Activated naive CD8-positive, alpha-beta T cell (primary cell): ENCODE measurements at regions not wholly inside any gene's neighbourhood (a gene's known extent, or its start where the extent isn't known, plus 50 kb on each side); places are given as distances from the start of the nearest gene placed in this dataset.
"Not testable (repeated sequence)": the region's sequence is repeated elsewhere in the genome, so short reads cannot be mapped to it uniquely, and the experiment has no call there.

Experiments used
- H3K27ac Mint-ChIP-seq: one replicate; pipeline ENCODE4 v1.8.0; 2021; ENCODE audit warnings: mixed read lengths
- H3K27me3 Mint-ChIP-seq: one replicate; pipeline ENCODE4 v1.8.0; 2021; ENCODE audit warnings: mixed read lengths
- H3K36me3 Mint-ChIP-seq: one replicate; pipeline ENCODE4 v1.8.0; 2021; ENCODE audit warnings: mixed read lengths
- H3K4me1 Mint-ChIP-seq: one replicate; pipeline ENCODE4 v1.8.0; 2021; ENCODE audit warnings: low read depth, mixed read lengths
- H3K4me3 Mint-ChIP-seq: one replicate; pipeline ENCODE4 v1.8.0; 2021; ENCODE audit warnings: mild to moderate bottlenecking, mixed read lengths
- H3K9me3 Mint-ChIP-seq: one replicate; pipeline ENCODE4 v1.8.0; 2021; ENCODE audit warnings: low read depth, mixed read lengths

DNA sequence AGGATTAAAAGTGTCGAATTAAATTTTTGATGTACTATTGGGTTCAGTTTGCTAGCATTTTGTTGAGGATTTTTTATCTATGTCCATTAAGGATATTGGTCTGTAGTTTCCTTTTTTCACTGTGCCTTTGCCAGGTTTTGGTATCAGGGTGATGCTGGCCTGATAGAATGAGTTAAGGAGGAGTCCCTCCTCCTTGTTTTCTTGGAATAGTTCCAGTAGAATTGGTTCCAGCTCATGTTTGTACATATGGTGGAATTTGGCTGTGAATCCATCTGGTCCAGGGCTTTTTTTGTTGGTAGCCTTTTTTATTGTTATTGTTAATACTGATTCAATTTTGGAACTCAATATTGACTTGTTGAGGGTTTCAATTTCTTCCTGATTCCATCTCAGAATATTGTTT, 141.8 kb downstream of the SIM1 start:
- Mint-ChIP-seq H3K27ac (no peak overlapping the region), H3K4me3 (no peak overlapping the region), H3K36me3 (no peaks in the 10 kb centered on the region), H3K9me3 (no peaks in the 10 kb centered on the region), H3K4me1 (no peaks in the 10 kb centered on the region), H3K27me3 (no peaks in the 10 kb centered on the region)

DNA sequence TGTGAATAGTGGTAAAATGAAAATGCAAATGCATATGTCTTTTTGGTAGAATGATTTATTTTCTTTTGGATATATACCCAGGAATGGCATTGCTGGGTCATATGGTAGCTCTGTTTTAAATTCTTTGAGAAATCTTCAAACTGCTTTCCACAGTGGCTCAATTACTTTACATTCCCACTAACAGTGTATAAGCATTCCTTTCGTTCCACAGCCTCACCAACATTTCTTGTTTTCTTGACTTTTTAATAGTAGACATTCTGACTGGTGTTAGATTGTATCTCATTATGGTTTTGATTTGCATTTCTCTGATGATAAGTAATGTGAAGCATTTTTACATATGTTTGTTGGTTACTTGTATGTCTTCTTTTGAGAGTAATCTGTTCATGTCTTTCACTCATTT, 144.0 kb downstream of the SIM1 start:
- H3K36me3 Mint-ChIP-seq = no peaks in the 10 kb centered on the region
- H3K4me1 Mint-ChIP-seq = no peaks in the 10 kb centered on the region
- H3K27ac Mint-ChIP-seq = no peak overlapping the region

DNA sequence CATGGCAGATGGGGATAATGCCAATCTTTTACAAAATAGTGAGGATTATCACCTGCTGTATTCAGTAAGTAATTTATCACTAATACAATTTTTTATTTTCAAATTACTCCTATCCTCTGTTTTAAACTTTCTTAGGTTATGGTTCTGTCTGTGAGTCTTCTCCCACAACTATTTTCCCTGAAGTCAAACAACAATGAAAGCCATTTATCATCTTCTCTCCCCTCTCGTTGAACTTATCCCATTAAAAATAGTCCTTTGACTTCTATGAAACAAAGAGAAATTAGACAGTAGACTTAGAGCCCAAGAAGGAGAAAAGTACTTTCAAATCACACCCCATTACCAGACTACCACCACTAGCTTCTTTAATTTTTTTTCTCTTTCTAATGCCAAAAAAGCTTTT, 147.7 kb downstream of the SIM1 start:
- no peaks in the 10 kb centered on the region for H3K4me1 Mint-ChIP-seq
- H3K4me3 Mint-ChIP-seq = no peak overlapping the region

More for the DNA sequence above, 144.0 kb downstream of the SIM1 start:
- Mint-ChIP-seq H3K4me3 (no peak overlapping the region), H3K9me3 (no peaks in the 10 kb centered on the region), H3K27me3 (no peaks in the 10 kb centered on the region)

DNA sequence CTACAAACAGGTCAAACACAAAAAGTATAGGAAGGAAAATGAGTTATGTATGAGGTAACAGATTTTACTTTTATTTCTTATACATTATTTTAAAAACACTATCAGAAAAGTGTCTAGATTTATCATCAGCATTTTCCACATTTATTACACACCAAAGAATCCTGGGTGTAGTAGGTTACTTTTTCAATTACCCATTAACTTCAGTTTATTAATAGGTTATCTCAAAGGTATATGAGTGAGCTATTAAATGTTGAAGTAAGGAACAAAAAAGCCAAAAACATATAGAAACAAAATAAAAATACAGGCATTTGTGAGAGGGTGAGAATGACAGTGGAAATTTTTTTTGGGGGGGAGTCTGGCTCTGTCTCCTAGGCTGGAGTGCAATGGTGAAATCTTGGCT, 150.5 kb downstream of the SIM1 start:
- H3K36me3 Mint-ChIP-seq = no peaks in the 10 kb centered on the region
- H3K4me3 Mint-ChIP-seq = no peak overlapping the region
- H3K27me3 Mint-ChIP-seq = no peaks in the 10 kb centered on the region
- no peaks in the 10 kb centered on the region for H3K9me3 Mint-ChIP-seq
- H3K4me1 Mint-ChIP-seq = no peaks in the 10 kb centered on the region
- H3K27ac Mint-ChIP-seq = no peak overlapping the region

More for the DNA sequence above, 147.7 kb downstream of the SIM1 start:
- Mint-ChIP-seq H3K27me3 (no peaks in the 10 kb centered on the region), H3K36me3 (no peaks in the 10 kb centered on the region), H3K9me3 (no peaks in the 10 kb centered on the region), H3K27ac (no peak overlapping the region)

DNA sequence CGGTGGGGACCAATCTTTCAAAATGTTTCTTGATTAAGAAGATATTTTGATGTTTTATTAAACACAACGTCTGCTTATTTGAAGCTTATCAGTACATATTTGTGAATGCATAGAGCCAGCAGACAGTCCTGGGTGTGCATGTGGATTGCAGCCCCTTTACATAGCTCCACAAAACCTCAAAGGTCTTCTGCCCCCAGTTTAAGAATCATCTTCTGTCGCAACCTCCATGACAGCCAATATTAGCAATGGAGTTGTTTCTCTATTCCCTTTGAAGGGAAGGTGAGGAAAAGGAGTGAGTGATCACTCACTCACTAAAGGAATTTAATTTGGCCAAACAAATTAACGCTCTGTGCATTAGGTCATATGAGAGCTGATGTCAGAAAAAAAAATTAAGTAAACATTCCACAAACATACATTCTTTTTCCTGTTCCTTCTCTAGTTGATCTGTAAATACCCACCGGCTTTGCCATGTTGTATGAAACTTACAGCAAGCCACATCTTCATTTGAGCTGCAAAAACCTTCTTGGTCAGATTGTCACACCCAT, 152.9 kb downstream of the SIM1 start:
- H3K4me1 Mint-ChIP-seq = no peaks in the 10 kb centered on the region
- H3K36me3 Mint-ChIP-seq = no peaks in the 10 kb centered on the region
- no peaks in the 10 kb centered on the region for H3K27me3 Mint-ChIP-seq
- no peak overlapping the region for H3K4me3 Mint-ChIP-seq
- H3K27ac Mint-ChIP-seq = no peak overlapping the region
- no peaks in the 10 kb centered on the region for H3K9me3 Mint-ChIP-seq

DNA sequence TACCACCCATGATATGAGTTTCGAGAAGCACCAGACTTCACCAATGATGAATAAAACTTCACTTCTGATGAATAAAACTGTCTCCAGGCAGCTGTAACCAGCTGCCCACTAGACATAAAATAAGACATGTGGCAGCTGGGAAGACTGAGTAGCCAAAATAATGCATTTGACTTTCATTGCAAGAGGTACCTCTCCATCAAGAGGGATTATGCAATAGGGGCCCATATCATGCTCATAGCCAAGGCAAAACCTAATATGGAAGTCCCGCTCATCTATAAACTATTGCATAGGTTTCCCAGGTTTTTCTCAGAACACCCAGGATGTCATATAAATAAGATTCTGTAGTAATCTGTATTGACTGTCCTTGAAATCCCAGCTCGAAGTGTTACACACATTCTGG, 155.5 kb downstream of the SIM1 start:
- no peaks in the 10 kb centered on the region for H3K36me3 Mint-ChIP-seq

DNA sequence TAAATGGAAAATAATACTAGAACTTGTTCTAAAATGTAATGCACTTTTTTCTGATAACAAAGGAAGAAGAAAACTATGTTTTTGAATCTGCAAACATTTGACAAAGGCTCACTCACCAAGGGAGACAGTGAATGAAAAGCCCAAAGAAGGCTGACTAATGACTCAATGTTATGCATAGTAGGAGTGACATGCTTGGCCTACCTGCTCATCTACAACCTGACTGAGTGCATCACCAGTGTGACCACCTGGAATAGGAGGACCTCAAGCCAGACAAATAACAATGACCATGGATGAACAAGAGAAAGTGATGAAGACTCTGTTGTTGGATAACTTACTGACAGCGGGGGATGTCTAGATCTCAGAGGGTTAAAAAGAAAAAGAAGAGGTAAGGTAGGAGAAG, 157.2 kb downstream of the SIM1 start:
- H3K9me3 Mint-ChIP-seq = no peaks in the 10 kb centered on the region
- no peaks in the 10 kb centered on the region for H3K36me3 Mint-ChIP-seq
- H3K4me3 Mint-ChIP-seq = no peak overlapping the region
- no peaks in the 10 kb centered on the region for H3K4me1 Mint-ChIP-seq
- no peak overlapping the region for H3K27ac Mint-ChIP-seq
- peaks cover 2% of the 10 kb centered on the region for H3K27me3 Mint-ChIP-seq

More for the DNA sequence above, 155.5 kb downstream of the SIM1 start:
- no peaks in the 10 kb centered on the region for H3K4me1 Mint-ChIP-seq
- no peak overlapping the region for H3K27ac Mint-ChIP-seq
- H3K27me3 Mint-ChIP-seq = no peaks in the 10 kb centered on the region
- no peak overlapping the region for H3K4me3 Mint-ChIP-seq
- H3K9me3 Mint-ChIP-seq = no peaks in the 10 kb centered on the region

DNA sequence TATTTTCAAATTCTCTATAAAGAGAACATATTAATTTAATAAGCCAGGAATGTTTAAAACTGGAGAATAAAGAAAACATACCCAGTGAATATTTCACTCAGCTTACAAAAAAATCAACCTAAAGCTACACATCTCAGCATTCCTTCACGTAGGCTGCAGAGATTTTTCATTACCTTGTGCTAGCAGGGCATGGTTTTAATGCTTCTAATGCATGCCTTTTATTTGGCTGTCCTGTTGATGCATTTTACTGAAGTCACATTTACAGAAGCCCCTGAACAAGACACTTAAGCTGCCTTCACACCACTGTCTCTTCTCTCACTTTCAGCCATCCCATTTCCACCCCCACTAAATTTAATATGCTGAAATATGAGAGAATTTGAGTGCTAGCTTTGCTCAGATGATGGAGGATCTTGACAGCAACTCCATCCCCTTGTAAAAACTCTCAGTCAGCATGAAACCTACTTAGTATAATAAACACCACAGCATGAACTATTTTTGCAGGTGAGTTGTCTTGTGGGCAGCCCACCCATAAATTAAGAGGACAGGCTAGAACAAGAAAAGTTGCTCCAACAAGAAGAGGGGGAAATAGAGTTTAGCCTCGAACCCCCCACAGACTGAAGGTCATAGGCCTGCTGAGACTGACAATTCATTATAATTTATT, 159.4 kb downstream of the SIM1 start:
- no peaks in the 10 kb centered on the region for H3K9me3 Mint-ChIP-seq
- H3K4me3 Mint-ChIP-seq = no peak overlapping the region
- H3K36me3 Mint-ChIP-seq = no peaks in the 10 kb centered on the region
- no peak overlapping the region for H3K27ac Mint-ChIP-seq
- H3K27me3 Mint-ChIP-seq = peaks cover 2% of the 10 kb centered on the region
- H3K4me1 Mint-ChIP-seq = no peaks in the 10 kb centered on the region

DNA sequence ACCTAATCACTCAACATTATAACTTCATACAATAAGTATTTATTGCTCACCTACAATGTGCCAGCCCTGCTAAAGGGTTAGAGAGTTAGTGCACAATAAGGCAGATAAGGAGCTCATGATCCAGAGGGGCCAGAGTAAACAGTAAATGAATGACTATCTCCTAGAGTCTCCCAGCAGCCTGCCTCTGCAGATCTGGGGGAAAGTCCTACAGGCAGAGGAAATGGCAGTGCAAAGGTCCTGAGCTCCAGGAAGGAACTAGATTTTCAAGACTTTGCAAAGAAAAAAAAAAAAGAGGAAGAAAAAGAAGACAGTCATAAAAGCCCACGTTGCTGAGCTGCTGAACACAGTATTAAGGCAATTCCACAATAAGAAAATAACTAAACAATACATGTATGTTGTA, 160.1 kb downstream of the SIM1 start:
- Mint-ChIP-seq H3K4me3 (no peak overlapping the region), H3K27me3 (peaks cover 2% of the 10 kb centered on the region), H3K4me1 (no peaks in the 10 kb centered on the region), H3K9me3 (no peaks in the 10 kb centered on the region), H3K27ac (no peak overlapping the region), H3K36me3 (no peaks in the 10 kb centered on the region)

DNA sequence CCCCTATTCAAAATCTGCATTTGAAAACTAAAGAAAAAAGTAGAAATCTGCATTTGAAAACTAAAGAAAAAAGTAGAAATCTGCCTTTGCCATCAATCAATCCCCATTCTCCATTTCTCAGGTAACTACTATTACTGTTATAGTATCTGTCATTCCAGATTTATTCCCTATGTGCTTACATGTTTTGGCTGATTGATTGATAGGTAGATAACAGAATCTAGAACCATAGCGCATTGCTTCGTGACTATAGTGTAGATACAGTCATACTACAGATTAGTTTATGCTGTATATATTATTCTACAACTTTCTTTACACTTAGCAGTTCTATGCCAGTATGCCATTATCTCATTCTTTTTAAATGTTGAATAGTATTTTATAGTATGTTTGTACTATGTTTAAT, 163.0 kb downstream of the SIM1 start:
- no peaks in the 10 kb centered on the region for H3K9me3 Mint-ChIP-seq

DNA sequence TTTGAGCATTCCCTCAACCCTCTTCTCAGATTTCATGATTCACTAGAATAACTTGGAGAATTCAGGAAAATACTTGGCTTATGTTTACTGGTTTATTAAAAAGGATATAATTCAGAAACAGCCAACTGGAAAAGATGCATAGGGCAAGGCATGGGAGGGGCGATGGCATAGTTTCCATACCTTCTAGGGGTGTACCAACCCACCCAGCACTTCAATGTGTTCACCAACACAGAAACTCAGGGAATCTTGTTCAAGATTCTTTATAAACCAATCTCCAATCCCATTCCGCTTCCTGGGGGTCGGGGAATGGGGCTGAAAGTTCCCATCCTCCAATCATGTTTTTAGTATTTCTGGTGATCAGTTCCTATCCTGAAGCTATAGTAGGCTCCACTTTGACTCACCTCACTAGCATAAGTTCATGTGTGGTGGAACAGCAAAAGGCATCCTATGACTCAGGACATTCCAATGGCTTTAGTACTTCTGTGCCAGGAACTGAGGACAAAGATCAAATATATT, 164.4 kb downstream of the SIM1 start:
- Mint-ChIP-seq H3K4me3 (no peak overlapping the region), H3K9me3 (no peaks in the 10 kb centered on the region), H3K36me3 (no peaks in the 10 kb centered on the region), H3K27me3 (peaks cover 2% of the 10 kb centered on the region), H3K27ac (no peak overlapping the region), H3K4me1 (no peaks in the 10 kb centered on the region)

More for the DNA sequence above, 163.0 kb downstream of the SIM1 start:
- no peaks in the 10 kb centered on the region for H3K4me1 Mint-ChIP-seq
- no peak overlapping the region for H3K27ac Mint-ChIP-seq
- H3K4me3 Mint-ChIP-seq = no peak overlapping the region
- H3K36me3 Mint-ChIP-seq = no peaks in the 10 kb centered on the region
- peaks cover 2% of the 10 kb centered on the region for H3K27me3 Mint-ChIP-seq

DNA sequence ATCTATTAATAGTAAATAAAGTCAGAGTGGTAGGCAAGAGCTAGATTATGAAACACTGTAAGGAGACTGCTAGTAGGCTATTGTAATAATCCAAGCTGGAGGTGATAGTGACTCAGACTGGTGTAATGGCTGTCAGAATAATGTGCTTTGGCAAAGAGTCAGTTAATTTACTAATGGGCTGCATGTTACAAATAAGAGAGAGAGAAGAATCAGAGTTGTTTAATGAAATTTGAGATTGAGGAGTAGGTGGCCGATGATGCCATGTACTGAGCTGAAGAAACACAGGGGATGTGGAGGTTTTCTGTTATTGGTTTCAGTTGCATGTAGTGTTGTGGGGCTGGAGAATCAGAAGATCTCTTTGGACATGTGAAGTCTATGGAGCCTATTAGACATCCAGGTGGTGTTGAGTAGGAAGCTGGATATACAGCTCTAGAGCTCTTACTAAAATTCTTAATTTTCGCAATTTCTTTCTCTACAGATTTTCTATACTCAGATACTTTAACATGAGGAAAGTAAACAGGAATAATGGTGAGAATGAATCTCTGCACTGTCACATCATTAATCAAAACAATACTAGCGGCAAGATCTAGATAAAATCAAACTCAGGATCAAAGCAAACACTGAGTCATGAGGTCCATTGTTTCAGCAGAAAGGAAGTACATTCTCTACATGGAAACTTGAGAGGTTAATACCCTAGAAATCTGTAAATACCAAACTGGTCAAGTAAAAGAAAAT, 167.7 kb downstream of the SIM1 start:
- no peaks in the 10 kb centered on the region for H3K27me3 Mint-ChIP-seq
- no peaks in the 10 kb centered on the region for H3K36me3 Mint-ChIP-seq
- H3K4me1 Mint-ChIP-seq = no peaks in the 10 kb centered on the region
- H3K4me3 Mint-ChIP-seq = no peak overlapping the region
- H3K9me3 Mint-ChIP-seq = no peaks in the 10 kb centered on the region
- H3K27ac Mint-ChIP-seq = no peak overlapping the region

DNA sequence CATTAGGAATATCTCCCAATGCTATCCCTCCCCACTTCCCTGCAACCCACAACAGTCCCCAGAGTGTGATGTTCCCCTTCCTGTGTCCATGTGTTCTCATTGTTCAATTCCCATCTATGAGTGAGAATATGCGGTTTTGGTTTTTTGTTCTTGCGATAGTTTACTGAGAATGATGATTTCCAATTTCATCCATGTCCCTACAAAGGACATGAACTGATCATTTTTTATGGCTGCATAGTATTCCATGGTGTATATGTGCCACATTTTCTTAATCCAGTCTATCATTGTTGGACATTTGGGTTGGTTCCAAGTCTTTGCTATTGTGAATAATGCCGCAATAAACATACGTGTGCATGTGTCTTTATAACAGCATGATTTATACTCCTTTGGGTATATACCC, 169.5 kb downstream of the SIM1 start:
- H3K27me3 Mint-ChIP-seq, H3K9me3 Mint-ChIP-seq, H3K4me1 Mint-ChIP-seq, H3K4me3 Mint-ChIP-seq, H3K27ac Mint-ChIP-seq, H3K36me3 Mint-ChIP-seq: not testable (repeated sequence)

DNA sequence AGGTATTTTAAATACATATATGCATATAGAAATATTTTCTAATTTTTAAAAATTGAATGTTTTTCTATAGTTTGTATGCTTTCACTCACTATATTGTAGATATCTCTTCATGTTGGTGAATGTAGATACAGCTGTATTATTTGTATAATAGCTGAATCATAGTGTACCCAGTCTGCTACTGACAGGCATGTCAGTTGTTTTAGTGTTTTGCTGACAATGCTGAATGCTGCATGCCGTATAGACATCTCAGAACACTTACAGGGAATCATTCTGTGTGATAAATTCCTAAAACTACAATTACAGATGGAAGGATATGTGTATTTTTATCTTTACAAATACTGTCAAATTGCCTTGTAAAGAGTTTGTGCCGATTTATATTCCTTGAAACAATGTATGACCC, 175.4 kb downstream of the SIM1 start:
- Mint-ChIP-seq H3K36me3 (no peaks in the 10 kb centered on the region), H3K9me3 (no peaks in the 10 kb centered on the region), H3K27me3 (no peaks in the 10 kb centered on the region), H3K27ac (no peak overlapping the region), H3K4me3 (no peak overlapping the region), H3K4me1 (no peaks in the 10 kb centered on the region)

DNA sequence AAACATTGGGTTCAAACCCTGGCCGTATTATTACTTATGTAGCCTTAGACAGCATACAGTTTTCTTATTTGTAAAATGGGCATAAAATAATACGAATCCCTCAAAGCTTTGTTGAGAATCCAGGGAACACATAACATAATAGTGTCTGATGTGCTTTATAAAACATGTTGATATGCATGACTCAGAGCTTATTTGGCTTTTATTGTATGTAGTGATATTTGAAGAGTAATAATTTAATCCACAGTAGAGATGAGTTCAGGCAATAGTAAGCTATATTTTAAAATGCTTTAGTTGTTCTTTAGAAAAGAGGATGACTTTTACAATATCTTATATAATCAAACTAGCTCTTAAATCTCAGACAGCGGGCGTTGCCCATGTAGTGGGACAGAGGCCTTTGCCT, 176.4 kb downstream of the SIM1 start:
- H3K4me1 Mint-ChIP-seq = no peaks in the 10 kb centered on the region

More for the DNA sequence above, 176.4 kb downstream of the SIM1 start:
- Mint-ChIP-seq H3K9me3 (no peaks in the 10 kb centered on the region), H3K36me3 (no peaks in the 10 kb centered on the region), H3K4me3 (no peak overlapping the region), H3K27ac (no peak overlapping the region), H3K27me3 (no peaks in the 10 kb centered on the region)
